SK-N-SH (cell line): ENCODE measurements at regions not wholly inside any gene's neighbourhood (a gene's known extent, or its start where the extent isn't known, plus 50 kb on each side); places are given as distances from the start of the nearest gene placed in this dataset.
A peak's percentile ranks its signal among the peaks of the same experiment; 100 is the strongest.

Source experiments
- CTCF ChIA-PET: fragments of 300-600, 350-600 bp; formaldehyde crosslinking; extraction: SDS; loops from one replicate; lab custom pipeline; 2021; lab: Yijun Ruan, JAX
- POLR2A ChIA-PET: fragments of 350-600 bp; sonication (Branson Sonifier 250); formaldehyde crosslinking; extraction: SDS; loops from one replicate; lab custom pipeline; 2020; ENCODE audit warnings: antibody characterized with exemption, inconsistent platforms; lab: Yijun Ruan, JAX
- DNase-seq: peaks from one replicate; pipeline ENCODE4 v3.0.0; 2012
- H2AFZ ChIP-seq: fragments of 200-600 bp; sonication (generic); 2 replicates; pipeline ENCODE4 v1.8.1; 2016; ENCODE audit warnings: antibody characterized with exemption, mild to moderate bottlenecking, low read depth
- H3F3A ChIP-seq: fragments of 200-600 bp; sonication (generic); replicated peaks from 2 replicates; pipeline ENCODE3; 2016; ENCODE audit warnings: antibody characterized with exemption, mild to moderate bottlenecking; ENCODE audit not compliant: insufficient read depth
- H3K27ac ChIP-seq, 2 experiments: fragments of 200-500 bp in 1 of 2; fragments of 200-600 bp in 1 of 2; sonication (Bioruptor generic) in 1 of 2; sonication (generic), shearing (Covaris generic) in 1 of 2; 2 replicates each; pipeline versions ENCODE4 v1.5.1 to v1.6.1; 2014 to 2016; ENCODE audit warnings: low read depth in 2 of 2, inconsistent platforms in 1 of 2, low read length in 1 of 2, mild to moderate bottlenecking in 1 of 2, mixed read lengths in 1 of 2
- H3K27me3 ChIP-seq: fragments of 200-600 bp; sonication (generic), shearing (Covaris generic); 2 replicates; pipeline ENCODE4 v1.6.1; 2016; ENCODE audit warnings: mixed run types; ENCODE audit not compliant: insufficient read depth
- H3K36me3 ChIP-seq, 2 experiments: fragments of 200-500 bp in 1 of 2; fragments of 200-600 bp in 1 of 2; sonication (Bioruptor generic) in 1 of 2; sonication (generic) in 1 of 2; replicated peaks in 1 of 2; 2 replicates each; pipeline versions ENCODE3 to v1.5.1; 2014 to 2016; ENCODE audit warnings: low read length in 1 of 2, mild to moderate bottlenecking in 1 of 2; ENCODE audit not compliant: insufficient read depth in 2 of 2, control insufficient read depth in 1 of 2
- H3K4me1 ChIP-seq, 2 experiments: fragments of 200-500 bp in 1 of 2; fragments of 200-600 bp in 1 of 2; sonication (Bioruptor generic) in 1 of 2; sonication (generic), shearing (Covaris generic) in 1 of 2; 2 replicates each; pipeline versions ENCODE4 v1.5.1 to v1.6.1; 2014 to 2016; ENCODE audit warnings: low read depth in 1 of 2, low read length in 1 of 2, mixed run types in 1 of 2; ENCODE audit not compliant: insufficient read depth in 2 of 2, control insufficient read depth in 1 of 2
- H3K4me2 ChIP-seq: fragments of 200-600 bp; sonication (generic), shearing (Covaris generic); 2 replicates; pipeline ENCODE4 v1.6.1; 2017; ENCODE audit warnings: mixed run types
- H3K4me3 ChIP-seq, 2 experiments: fragments of 200-500 bp in 1 of 2; fragments of 200-600 bp in 1 of 2; sonication (Bioruptor generic) in 1 of 2; sonication (generic), shearing (Covaris generic) in 1 of 2; 2 replicates each; pipeline versions ENCODE4 v1.5.1 to v1.8.1; 2014 to 2016; ENCODE audit warnings: low read depth in 2 of 2, inconsistent platforms in 1 of 2, low read length in 1 of 2, mild to moderate bottlenecking in 1 of 2, mixed read lengths in 1 of 2, moderate library complexity in 1 of 2
- H3K79me2 ChIP-seq: fragments of 200-600 bp; sonication (generic); 2 replicates; pipeline ENCODE4 v1.8.1; 2017; ENCODE audit warnings: mild to moderate bottlenecking; ENCODE audit not compliant: insufficient read depth
- H3K9ac ChIP-seq: fragments of 200-600 bp; sonication (generic); 2 replicates; pipeline ENCODE4 v1.6.1; 2017; ENCODE audit warnings: mixed run types
- H3K9me2 ChIP-seq: fragments of 200-600 bp; sonication (generic); 2 replicates; pipeline ENCODE4 v1.6.1; 2017; ENCODE audit warnings: mixed run types
- H3K9me3 ChIP-seq: fragments of 200-600 bp; sonication (generic); 2 replicates; pipeline ENCODE4 v1.6.1; 2017; ENCODE audit warnings: mixed run types, mild to moderate bottlenecking, moderate library complexity
- H4K20me1 ChIP-seq: fragments of 200-600 bp; sonication (generic); 2 replicates; pipeline ENCODE4 v1.6.1; 2017; ENCODE audit warnings: mild to moderate bottlenecking, mixed run types; ENCODE audit not compliant: insufficient read depth
- CTCF ChIP-seq: fragments of 200-600 bp; sonication (generic); IDR thresholded peaks from 2 replicates; pipeline ENCODE4 v1.6.1; 2017; ENCODE audit warnings: antibody characterized with exemption, mild to moderate bottlenecking, moderate library complexity
- FOXM1 ChIP-seq: IDR thresholded peaks from 2 replicates; pipeline ENCODE4 v1.4.0; 2012; ENCODE audit warnings: low read depth, mild to moderate bottlenecking
- GATA2 ChIP-seq: sonication (generic); formaldehyde crosslinking; IDR thresholded peaks from 2 replicates; pipeline ENCODE4 v1.5.0; 2020; ENCODE audit warnings: mild to moderate bottlenecking, missing genetic modification reagents
- JUND ChIP-seq: IDR thresholded peaks from 2 replicates; pipeline ENCODE4 v1.4.0; 2012
- MAX ChIP-seq: IDR thresholded peaks from 2 replicates; pipeline ENCODE4 v1.4.0; 2012; ENCODE audit warnings: low read depth
- MEF2A ChIP-seq: IDR thresholded peaks from 2 replicates; pipeline ENCODE4 v1.4.0; 2012; ENCODE audit warnings: low read depth, borderline replicate concordance
- MXI1 ChIP-seq: IDR thresholded peaks from 2 replicates; pipeline ENCODE4 v1.6.1; 2012; ENCODE audit warnings: mild to moderate bottlenecking, low read depth, low read length, improper control_type of control experiment
- NRF1 ChIP-seq: IDR thresholded peaks from 2 replicates; pipeline ENCODE4 v1.6.1; 2012; ENCODE audit warnings: low read depth, mild to moderate bottlenecking, low read length
- PBX3 ChIP-seq: IDR thresholded peaks from 2 replicates; pipeline ENCODE4; 2012
- RAD21 ChIP-seq: IDR thresholded peaks from 2 replicates; pipeline ENCODE4 v1.6.1; 2012; ENCODE audit warnings: mild to moderate bottlenecking, low read length
- RCOR1 ChIP-seq: fragments of 150-350 bp; IDR thresholded peaks from 2 replicates; pipeline ENCODE4 v1.6.1; 2017; ENCODE audit warnings: antibody characterized with exemption, low read length
- REST ChIP-seq: IDR thresholded peaks from 2 replicates; pipeline ENCODE4 v1.6.1; 2012; ENCODE audit warnings: mild to moderate bottlenecking, low read depth, low read length, moderate library complexity
- SIN3A ChIP-seq: IDR thresholded peaks from 2 replicates; pipeline ENCODE4 v1.6.1; 2012; ENCODE audit warnings: low read depth, mild to moderate bottlenecking, low read length, moderate library complexity, borderline replicate concordance
- TAF1 ChIP-seq: IDR thresholded peaks from 2 replicates; pipeline ENCODE4 v1.6.1; 2012; ENCODE audit warnings: low read depth, mild to moderate bottlenecking, low read length, moderate library complexity, borderline replicate concordance
- TCF12 ChIP-seq: IDR thresholded peaks from 2 replicates; pipeline ENCODE4 v1.4.0; 2012
- YY1 ChIP-seq: IDR thresholded peaks from 2 replicates; pipeline ENCODE4 v1.4.0; 2012; ENCODE audit warnings: low read depth, mild to moderate bottlenecking
- WGBS: methylation state at CpG from one replicate; pipeline ENCODE4 v1.1.6; 2017; ENCODE audit warnings: low lambda C conversion rate; 5-methylcytosine and 5-hydroxymethylcytosine counted together
- TF ChIP-seq, protein P1 (sequence below): fragments of 150-350 bp; IDR thresholded peaks from 2 replicates; pipeline ENCODE4 v1.6.1; 2016; ENCODE audit warnings: mild to moderate bottlenecking, low read depth, low read length

DNA sequence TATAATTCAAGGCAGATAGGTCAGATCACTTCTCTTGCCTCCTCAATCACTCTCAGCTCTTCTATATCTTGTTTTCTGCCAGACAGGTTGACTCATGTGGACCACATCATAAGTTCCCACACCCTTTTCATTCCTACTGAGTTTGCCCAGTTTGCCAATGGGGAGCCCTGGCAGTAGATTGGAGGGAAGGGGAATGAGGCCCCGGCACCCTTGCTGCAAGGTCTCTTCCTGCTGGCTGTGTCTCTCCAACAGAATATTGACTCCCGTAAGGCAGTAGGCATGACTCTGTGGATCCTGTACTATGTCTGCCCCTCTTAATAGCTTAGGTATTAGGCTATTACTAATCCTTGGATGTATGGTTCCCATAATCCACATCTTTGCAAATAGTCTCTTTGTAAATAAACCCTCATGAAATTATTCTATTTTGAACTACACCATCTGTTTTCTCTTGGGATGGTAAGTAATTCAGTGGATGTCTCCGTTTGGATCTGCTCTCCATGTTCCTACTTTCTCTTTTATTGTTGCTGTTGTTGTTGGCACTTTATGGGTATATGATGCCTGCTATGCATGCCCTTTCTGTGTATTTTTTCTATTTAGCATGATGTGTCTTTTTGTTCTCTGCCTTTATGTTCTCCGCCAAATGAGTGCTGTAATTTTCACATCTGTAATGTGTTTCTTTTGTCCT, 65.5 kb upstream of the DCBLD2 start:
- 41% methylated on average over 4 of the region's 4 CpGs for WGBS
- Histone ChIP-seq H3K4me3 (peak overlapping the region; percentile 16 to 24; a peak in 2 of 4 replicates), H3K9ac (peak overlapping the region; percentile 68), H3F3A (peaks cover 82% of the 10 kb centered on the region), H4K20me1 (no peaks in the 10 kb centered on the region), H3K27ac (peak overlapping the region; percentile 94 to 100), H3K4me1 (peaks cover 34 to 63% of the 10 kb centered on the region in 2 experiments), H3K9me3 (no peaks in the 10 kb centered on the region), H2AFZ (no peak overlapping the region), H3K36me3 (no peaks in the 10 kb centered on the region), H3K79me2 (peaks cover 62% of the 10 kb centered on the region), H3K4me2 (peak overlapping the region; percentile 53), H3K27me3 (no peaks in the 10 kb centered on the region), H3K9me2 (no peaks in the 10 kb centered on the region)
- ChIA-PET CTCF (interaction anchor here (0.7 to 2.8 kb wide), 5 partner anchors 17 to 150 kb away, joined by 3 to 14 read pairs (median 3); no protein-coding TSS in a partner anchor), POLR2A (no interaction called here)
- DNase-seq, result no peak
- TF ChIP-seq TAF1 (peak; percentile 64; the same call in 1 of the 2 replicates), RCOR1 (no peak), PBX3 (peak; percentile 68), JUND (0 out of 2 replicates have a peak, but pooled peaks have one; percentile 9), NRF1 (no peak), TCF12 (peak; percentile 37), RAD21 (no peak), GATA2 (CRISPR knock-in tag) (no peak), SIN3A (no peak), CTCF (no peak), YY1 (no peak), MXI1 (no peak), MEF2A (no peak), FOXM1 (no peak), MAX (0 out of 2 replicates have a peak, but pooled peaks have one; percentile 41), REST (no peak)
- TF ChIP-seq, protein P1, sequence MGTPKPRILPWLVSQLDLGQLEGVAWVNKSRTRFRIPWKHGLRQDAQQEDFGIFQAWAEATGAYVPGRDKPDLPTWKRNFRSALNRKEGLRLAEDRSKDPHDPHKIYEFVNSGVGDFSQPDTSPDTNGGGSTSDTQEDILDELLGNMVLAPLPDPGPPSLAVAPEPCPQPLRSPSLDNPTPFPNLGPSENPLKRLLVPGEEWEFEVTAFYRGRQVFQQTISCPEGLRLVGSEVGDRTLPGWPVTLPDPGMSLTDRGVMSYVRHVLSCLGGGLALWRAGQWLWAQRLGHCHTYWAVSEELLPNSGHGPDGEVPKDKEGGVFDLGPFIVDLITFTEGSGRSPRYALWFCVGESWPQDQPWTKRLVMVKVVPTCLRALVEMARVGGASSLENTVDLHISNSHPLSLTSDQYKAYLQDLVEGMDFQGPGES, result no peak
